ENCODE measurements at regions not wholly inside any gene's neighbourhood (a gene's known extent, or its start where the extent isn't known, plus 50 kb on each side); places are given as distances from the start of the nearest gene placed in this dataset.

DNA sequence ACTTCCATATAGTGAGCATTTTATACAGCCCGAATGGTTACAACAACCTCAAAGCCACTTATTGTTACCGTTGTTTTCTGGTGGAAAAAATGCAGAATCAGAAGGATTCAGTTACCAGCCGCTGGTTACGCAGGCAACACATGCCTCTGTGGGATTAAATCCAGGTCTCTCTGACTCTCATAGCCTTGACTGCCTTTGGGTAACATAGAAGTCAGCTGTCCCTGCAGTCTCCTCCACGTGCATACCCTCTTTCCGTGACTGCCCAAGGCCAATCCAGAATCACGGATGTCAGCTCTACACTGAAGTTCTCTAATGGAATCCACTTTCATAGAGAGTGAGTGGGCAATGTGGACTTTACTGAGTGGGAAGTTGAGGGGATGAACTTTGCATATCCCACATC, 189.5 kb upstream of the DNAJC19 start:
- H3K27me3 ChIP-seq (ENCODE audit: insufficient read depth, low read depth, low read length) = no peaks in the 10 kb centered on the region
- no peak overlapping the region for H3K4me3 ChIP-seq (ENCODE audit: low read length)
- no peak for TF ChIP-seq TAF1 (IDR thresholded peaks at IDR 0.05; ENCODE audit: low read depth)
- TF ChIP-seq, protein P1, sequence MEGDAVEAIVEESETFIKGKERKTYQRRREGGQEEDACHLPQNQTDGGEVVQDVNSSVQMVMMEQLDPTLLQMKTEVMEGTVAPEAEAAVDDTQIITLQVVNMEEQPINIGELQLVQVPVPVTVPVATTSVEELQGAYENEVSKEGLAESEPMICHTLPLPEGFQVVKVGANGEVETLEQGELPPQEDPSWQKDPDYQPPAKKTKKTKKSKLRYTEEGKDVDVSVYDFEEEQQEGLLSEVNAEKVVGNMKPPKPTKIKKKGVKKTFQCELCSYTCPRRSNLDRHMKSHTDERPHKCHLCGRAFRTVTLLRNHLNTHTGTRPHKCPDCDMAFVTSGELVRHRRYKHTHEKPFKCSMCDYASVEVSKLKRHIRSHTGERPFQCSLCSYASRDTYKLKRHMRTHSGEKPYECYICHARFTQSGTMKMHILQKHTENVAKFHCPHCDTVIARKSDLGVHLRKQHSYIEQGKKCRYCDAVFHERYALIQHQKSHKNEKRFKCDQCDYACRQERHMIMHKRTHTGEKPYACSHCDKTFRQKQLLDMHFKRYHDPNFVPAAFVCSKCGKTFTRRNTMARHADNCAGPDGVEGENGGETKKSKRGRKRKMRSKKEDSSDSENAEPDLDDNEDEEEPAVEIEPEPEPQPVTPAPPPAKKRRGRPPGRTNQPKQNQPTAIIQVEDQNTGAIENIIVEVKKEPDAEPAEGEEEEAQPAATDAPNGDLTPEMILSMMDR (IDR thresholded peaks at IDR 0.05; ENCODE audit: poor library complexity, severe bottlenecking) = no peak
- TF ChIP-seq SMC3 (conservative IDR thresholded peaks at IDR 0.05; ENCODE audit: poor library complexity) = no peak
- TF ChIP-seq, protein P2, sequence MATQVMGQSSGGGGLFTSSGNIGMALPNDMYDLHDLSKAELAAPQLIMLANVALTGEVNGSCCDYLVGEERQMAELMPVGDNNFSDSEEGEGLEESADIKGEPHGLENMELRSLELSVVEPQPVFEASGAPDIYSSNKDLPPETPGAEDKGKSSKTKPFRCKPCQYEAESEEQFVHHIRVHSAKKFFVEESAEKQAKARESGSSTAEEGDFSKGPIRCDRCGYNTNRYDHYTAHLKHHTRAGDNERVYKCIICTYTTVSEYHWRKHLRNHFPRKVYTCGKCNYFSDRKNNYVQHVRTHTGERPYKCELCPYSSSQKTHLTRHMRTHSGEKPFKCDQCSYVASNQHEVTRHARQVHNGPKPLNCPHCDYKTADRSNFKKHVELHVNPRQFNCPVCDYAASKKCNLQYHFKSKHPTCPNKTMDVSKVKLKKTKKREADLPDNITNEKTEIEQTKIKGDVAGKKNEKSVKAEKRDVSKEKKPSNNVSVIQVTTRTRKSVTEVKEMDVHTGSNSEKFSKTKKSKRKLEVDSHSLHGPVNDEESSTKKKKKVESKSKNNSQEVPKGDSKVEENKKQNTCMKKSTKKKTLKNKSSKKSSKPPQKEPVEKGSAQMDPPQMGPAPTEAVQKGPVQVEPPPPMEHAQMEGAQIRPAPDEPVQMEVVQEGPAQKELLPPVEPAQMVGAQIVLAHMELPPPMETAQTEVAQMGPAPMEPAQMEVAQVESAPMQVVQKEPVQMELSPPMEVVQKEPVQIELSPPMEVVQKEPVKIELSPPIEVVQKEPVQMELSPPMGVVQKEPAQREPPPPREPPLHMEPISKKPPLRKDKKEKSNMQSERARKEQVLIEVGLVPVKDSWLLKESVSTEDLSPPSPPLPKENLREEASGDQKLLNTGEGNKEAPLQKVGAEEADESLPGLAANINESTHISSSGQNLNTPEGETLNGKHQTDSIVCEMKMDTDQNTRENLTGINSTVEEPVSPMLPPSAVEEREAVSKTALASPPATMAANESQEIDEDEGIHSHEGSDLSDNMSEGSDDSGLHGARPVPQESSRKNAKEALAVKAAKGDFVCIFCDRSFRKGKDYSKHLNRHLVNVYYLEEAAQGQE (IDR thresholded peaks at IDR 0.05; ENCODE audit: borderline replicate concordance) = no peak
- TF ChIP-seq POLR2AphosphoS5 (IDR thresholded peaks at IDR 0.05) = no peak
- no peak for TF ChIP-seq EZH2 (IDR thresholded peaks at IDR 0.05; ENCODE audit: borderline replicate concordance, insufficient read depth, low read length, poor library complexity, severe bottlenecking)
- TF ChIP-seq MXI1 (conservative IDR thresholded peaks at IDR 0.05; ENCODE audit: poor library complexity, severe bottlenecking) = no peak
- no peak for TF ChIP-seq RAD21 (conservative IDR thresholded peaks at IDR 0.05)
- H3K9me3 ChIP-seq (ENCODE audit: low read length) = no peaks in the 10 kb centered on the region
- no peak overlapping the region for H2AFZ ChIP-seq (ENCODE audit: low read depth, low read length)
- no peak overlapping the region for H3K27ac ChIP-seq (ENCODE audit: low read length)
- peaks cover 7% of the 10 kb centered on the region for H3F3A ChIP-seq (ENCODE audit: insufficient read depth, low read length, poor library complexity, severe bottlenecking)
- peaks cover 59% of the 10 kb centered on the region for H3K79me2 ChIP-seq (replicated peaks; ENCODE audit: insufficient read depth, low read length)
- no peak overlapping the region for H3K9ac ChIP-seq (ENCODE audit: low read length)
- no peaks in the 10 kb centered on the region for H3K9me2 ChIP-seq (ENCODE audit: insufficient read depth, low read length)
- no peaks in the 10 kb centered on the region for H3K36me3 ChIP-seq (ENCODE audit: insufficient read depth, low read length)
- H4K20me1 ChIP-seq (ENCODE audit: insufficient read depth) = no peaks in the 10 kb centered on the region
- H3K4me2 ChIP-seq (ENCODE audit: low read length) = no peak overlapping the region

DNA sequence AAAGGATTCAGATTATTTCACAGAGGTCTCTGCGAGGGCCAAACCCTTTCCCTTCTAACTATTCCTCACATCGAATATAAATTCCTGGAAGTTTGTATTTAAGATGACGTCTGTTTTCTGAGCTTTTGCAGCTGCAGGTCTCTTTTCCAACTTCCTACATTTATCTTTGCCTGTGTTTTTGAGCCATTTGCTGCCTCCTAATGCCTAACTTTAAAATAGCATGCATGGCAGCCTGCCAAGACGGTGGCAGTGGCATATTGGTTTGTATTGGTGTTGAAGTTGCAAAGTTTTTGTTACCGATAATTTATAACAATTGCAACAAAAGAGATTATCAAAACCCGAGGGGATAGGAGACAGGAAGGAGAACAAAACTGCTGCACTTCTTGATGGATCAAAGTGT, 187.1 kb upstream of the DNAJC19 start:
- Histone ChIP-seq H3K9me3 (ENCODE audit: low read length) (no peaks in the 10 kb centered on the region), H2AFZ (ENCODE audit: low read depth, low read length) (no peak overlapping the region), H3K4me2 (ENCODE audit: low read length) (peak overlapping the region; percentile 36), H3K79me2 (replicated peaks; ENCODE audit: insufficient read depth, low read length) (peaks cover 53% of the 10 kb centered on the region), H4K20me1 (ENCODE audit: insufficient read depth) (no peaks in the 10 kb centered on the region), H3K4me3 (ENCODE audit: low read length) (peak overlapping the region; percentile 50), H3K9ac (ENCODE audit: low read length) (peak overlapping the region; percentile 30), H3K36me3 (ENCODE audit: insufficient read depth, low read length) (no peaks in the 10 kb centered on the region), H3K27ac (ENCODE audit: low read length) (no peak overlapping the region), H3K9me2 (ENCODE audit: insufficient read depth, low read length) (no peaks in the 10 kb centered on the region), H3K27me3 (ENCODE audit: insufficient read depth, low read depth, low read length) (no peaks in the 10 kb centered on the region), H3F3A (ENCODE audit: insufficient read depth, low read length, poor library complexity, severe bottlenecking) (peaks cover 7% of the 10 kb centered on the region)
- TF ChIP-seq POLR2AphosphoS5 (IDR thresholded peaks at IDR 0.05) = no peak
- TF ChIP-seq RAD21 (conservative IDR thresholded peaks at IDR 0.05) = peak; percentile 81
- TF ChIP-seq EZH2 (IDR thresholded peaks at IDR 0.05; ENCODE audit: borderline replicate concordance, insufficient read depth, low read length, poor library complexity, severe bottlenecking) = no peak
- no peak for TF ChIP-seq TAF1 (IDR thresholded peaks at IDR 0.05; ENCODE audit: low read depth)
- TF ChIP-seq EP300 (conservative IDR thresholded peaks at IDR 0.05; ENCODE audit: poor library complexity, severe bottlenecking) = no peak
- TF ChIP-seq, protein P1 (IDR thresholded peaks at IDR 0.05; ENCODE audit: poor library complexity, severe bottlenecking) = peak; percentile 80
- peak; percentile 82 for TF ChIP-seq SMC3 (conservative IDR thresholded peaks at IDR 0.05; ENCODE audit: poor library complexity)
- TF ChIP-seq, protein P2 (IDR thresholded peaks at IDR 0.05; ENCODE audit: borderline replicate concordance) = no peak
- TF ChIP-seq MXI1 (conservative IDR thresholded peaks at IDR 0.05; ENCODE audit: poor library complexity, severe bottlenecking) = no peak

Measured in neural cell (in vitro differentiated cells).